ENCODE measurements at regions not wholly inside any gene's neighbourhood (a gene's known extent, or its start where the extent isn't known, plus 50 kb on each side); places are given as distances from the start of the nearest gene placed in this dataset.
"Not testable (repeated sequence)": the region's sequence is repeated elsewhere in the genome, so short reads cannot be mapped to it uniquely, and the experiment has no call there.

DNA sequence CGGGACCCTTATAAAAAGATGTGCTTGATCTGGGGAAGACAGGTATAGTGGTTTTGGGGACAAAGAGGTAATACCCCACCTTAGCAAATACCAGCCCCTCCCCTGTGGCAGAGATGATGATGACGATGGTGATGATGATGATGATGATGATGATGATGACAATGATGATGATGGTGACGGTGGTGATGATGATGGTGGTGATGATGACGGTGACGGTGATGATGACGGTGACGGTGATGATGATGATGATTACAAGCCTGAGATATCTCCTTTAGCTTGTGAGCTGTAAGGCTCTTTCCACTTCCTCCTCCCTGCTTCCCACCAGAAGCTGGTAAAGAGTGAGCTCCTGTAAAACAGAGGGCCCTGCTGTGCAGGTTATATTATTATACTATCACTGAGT lies 89.5 kb upstream of the TMEM45B start:
- DNase-seq, result no peak

DNA sequence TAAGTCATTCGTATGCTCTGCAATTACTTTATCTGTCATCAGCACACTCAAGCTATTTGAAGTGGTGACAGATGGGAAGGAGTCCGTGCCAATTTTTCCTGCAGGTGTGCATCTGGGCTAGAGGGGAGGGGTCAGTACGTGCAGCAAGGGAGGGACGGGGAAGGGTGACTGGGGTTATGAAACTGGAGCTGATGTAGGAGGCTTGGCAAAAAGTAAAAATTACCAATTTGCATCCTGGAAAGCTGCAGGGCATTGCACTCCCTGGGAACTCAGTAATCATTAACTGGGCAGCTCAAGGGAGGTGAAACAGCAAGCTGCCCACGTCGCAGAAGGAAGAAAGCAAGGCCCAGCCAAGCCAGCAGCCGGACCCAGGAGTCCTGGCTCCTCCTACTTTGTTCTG lies 87.1 kb upstream of the TMEM45B start:
- no peak for DNase-seq

DNA sequence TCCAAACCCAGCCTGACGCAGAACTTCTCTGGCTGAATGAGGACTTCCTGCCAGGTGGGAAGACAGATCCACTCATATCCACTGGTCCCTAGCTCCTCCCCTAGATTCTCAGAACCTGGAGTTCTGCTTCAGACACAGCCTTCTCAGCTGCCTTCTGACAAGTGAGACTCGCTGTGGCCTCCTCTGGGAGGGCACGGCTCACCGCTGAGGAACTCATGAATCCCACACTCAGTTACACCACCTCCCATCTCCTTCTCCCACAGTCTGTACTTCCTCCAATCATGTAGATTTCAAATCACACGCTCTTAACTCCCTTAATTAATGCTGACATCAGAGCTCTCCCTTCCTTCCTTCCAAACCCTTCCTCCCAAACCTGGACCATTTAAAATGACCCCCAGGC lies 86.4 kb upstream of the TMEM45B start:
- no peak for DNase-seq

GRCh38 chr11:129729823-129730222 lies 85.8 kb upstream of the TMEM45B start:
- DNase-seq, result no peak

DNA sequence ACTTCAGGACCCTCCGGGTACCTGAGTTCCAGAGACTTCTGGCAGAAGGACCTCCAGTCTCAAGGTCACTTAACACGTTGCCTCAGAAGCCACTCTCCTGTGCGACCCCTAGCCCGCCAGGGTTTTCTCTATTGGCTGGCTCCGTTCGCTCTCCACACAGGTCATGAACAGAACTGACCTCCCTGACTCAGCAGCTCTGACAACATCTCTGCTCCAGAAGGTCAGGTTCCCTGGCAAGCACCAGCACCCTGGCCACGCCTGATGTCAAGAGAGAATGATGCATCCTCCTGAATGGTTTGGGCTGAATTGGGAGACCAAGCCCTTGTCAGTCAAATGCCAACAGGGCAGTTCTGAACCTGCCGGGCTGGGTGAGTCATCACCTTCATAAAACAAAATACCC lies 84.3 kb upstream of the TMEM45B start:
- no peak for DNase-seq

GRCh38 chr11:129732941-129733340 lies 82.7 kb upstream of the TMEM45B start:
- no peak for DNase-seq

DNA sequence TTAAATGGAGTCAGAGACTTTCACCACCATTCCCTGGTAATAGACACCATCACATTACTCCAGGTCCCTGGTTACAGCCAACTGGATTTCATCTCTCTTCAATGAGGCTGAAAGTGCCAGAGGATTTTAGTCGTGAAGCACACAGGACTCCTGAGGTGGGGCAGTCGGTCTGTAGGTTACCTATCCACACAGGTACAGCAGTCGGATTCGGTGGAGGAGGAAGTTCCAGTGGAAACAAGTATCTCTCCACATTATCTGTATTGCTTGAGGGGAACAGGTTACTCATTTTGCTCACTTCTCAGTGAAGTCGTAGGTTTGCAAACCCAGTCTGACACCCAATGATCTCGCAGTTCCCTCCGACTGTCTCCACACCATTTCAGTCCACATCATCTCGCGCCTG lies 82.3 kb upstream of the TMEM45B start:
- DNase-seq, result no peak

DNA sequence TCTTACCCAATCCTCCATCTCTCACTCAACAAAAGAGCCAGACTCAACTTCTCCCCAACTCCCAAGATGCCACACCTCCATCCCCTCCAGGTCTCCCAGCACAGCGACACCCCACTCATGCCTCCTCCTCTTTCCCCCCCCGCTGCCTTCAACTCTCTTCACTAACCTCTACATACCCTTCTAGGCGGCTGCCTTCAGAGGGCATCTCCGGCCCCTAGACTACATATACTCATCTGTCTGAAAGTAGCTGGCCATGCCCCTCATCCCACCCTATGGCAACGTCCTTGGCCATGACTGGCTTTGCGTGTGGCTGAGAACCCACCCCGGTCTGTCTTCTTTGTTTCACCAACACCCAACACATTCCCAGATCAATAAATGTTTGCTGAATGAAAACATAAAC lies 81.7 kb upstream of the TMEM45B start:
- DNase-seq, result no peak

DNA sequence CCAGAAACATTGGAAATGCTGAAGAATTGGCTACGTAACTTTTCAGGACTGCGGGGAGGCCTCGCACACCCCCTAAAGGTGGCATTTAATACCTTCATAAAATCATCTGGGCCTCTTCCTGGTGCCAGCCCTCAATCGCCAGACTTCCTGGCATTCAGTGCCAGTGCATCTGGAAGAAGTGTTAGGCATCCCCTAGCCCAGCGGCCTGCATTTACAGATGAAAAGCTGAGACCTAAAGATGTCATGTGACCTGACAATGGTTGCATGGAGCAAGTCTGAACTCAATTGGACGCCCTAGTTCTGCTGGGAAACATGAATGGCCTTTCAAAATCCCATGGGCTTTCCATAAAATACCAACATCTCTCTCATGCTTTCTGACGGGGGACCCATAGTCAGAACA lies 81.0 kb upstream of the TMEM45B start:
- DNase-seq, result no peak

- no peak for DNase-seq
Measured at GRCh38 chr11:129737831-129738230, 77.8 kb upstream of the TMEM45B start.

DNA sequence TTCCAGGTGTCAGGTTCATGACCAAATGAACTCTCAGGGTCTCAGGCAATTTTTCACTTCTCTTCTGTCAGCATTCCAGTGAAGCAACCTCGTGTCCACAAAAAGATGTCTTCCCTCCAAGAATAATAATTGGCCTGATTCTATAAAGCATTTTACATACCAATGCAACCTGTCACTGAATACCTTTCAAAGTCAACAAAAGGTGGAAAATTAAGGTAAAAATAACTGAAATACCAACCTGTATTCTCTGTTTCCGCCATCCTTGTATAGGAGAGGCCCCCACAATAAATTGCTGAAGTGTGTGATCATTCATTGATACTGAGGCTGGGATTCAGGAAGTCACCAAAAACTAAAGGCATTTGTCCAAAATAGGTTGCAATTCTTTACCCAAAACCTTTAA lies 77.4 kb upstream of the TMEM45B start:
- no peak for DNase-seq

DNA sequence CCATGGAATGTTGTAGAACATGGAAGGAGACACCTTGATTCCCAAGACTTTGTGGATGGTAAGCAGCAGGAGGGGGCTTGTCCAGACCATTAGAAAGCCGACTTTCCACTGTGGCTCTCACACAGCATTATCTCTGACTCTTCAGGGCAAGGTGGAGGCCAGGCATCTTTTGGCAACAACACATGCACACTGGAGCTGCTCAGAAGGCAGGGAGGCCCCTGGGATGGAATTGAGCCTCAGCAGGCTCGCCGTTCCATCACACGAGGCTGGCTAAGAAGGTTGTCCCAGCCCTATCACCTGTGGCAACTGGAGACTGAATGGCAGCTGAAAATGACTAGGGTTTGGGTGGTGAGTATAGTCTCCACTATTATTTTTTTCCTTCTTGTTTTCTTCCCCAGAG lies 76.3 kb upstream of the TMEM45B start:
- no peak for DNase-seq

- no peak for DNase-seq
Measured at GRCh38 chr11:129740125-129740719, 75.4 kb upstream of the TMEM45B start.

GRCh38 chr11:129743112-129743815 lies 72.4 kb upstream of the TMEM45B start:
- DNase-seq, result no peak

DNA sequence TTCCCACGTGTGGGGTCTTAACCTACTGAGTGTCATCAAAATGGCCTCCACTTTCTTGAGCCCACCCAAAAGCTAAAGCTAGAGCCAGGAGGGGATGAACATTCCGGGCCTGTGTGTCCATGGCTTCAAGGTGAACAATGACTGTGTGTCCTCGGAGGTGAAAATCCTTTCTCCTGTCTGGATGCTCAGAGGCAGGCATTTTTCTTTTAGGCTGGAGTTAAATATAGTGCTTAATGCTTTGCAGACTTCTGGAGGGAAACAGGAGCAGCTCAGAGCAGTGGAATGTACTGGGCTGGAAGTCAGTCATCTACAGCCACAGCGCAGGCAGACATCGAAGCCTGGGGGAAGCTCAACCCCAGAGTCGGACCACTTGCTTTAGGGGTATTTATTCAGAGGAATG lies 68.6 kb upstream of the TMEM45B start:
- DNase-seq, result no peak

DNA sequence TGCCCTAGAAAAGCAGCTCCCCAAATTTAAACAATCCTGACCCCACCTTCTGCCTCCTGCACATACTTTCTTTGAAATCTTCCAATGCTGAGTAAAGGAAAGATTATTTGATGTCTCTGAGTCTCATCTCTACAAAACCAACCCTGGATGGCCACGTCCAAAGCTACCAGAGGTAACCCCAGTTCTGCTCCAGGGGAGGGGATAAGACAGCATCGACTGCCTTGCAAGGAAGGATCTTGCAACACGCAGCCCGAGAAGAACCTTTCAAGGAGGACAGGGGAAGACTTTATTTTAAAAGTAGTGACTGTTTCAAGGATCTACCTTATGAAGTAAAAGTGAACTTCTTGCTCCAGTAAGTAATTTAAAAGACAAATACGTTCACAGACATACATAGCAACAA lies 66.5 kb upstream of the TMEM45B start:
- DNase-seq, result no peak

- peak in 50 of 56 donors; percentile 1 to 80 (median 48) for DNase-seq
Measured at GRCh38 chr11:129750343-129751292, 65.0 kb upstream of the TMEM45B start.

DNA sequence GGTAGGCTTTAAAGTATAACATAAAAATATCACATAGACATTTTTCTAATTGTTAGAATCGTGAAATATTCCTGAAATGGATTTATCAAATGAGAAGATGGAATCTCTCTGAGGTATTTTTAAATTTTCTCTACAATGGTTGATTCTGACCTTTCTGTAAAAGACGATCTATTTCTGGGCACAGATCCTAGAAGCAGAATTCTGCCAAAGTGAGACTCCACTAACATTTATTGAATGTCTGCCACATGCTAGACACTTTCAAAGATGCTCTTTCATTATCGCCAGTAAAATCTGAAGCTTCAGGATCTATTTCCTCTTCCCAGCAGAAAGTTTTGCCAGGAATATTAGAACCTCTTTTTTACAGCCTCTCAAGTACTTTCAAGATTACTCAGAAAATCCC lies 64.1 kb upstream of the TMEM45B start:
- DNase-seq, result no peak

- DNase-seq, result not testable (repeated sequence)
Measured at GRCh38 chr11:129763569-129763968, 52.1 kb upstream of the TMEM45B start.

- DNase-seq, result not testable (repeated sequence)
Measured at GRCh38 chr11:129764204-129764603, 51.4 kb upstream of the TMEM45B start.

Data from nucleus accumbens (tissue), 56 donors.